ENCODE measurements at regions not wholly inside any gene's neighbourhood (a gene's known extent, or its start where the extent isn't known, plus 50 kb on each side); places are given as distances from the start of the nearest gene placed in this dataset.

- no peak for TF ChIP-seq SIRT6 (IDR thresholded peaks at IDR 0.05; ENCODE audit: low read length)
- no peak for TF ChIP-seq FOSL1 (IDR thresholded peaks at IDR 0.05; ENCODE audit: insufficient read depth, low read depth, low read length)
- TF ChIP-seq BCL11A (IDR thresholded peaks at IDR 0.05; ENCODE audit: low read depth in 2 of 2, low read length in 2 of 2) = no peak
Observed at GRCh38 chr1:70518106-70518505, 107.0 kb downstream of the CTH start (continued).
